ENCODE measurements at regions not wholly inside any gene's neighbourhood (a gene's known extent, or its start where the extent isn't known, plus 50 kb on each side); places are given as distances from the start of the nearest gene placed in this dataset.
"Not testable (repeated sequence)": the region's sequence is repeated elsewhere in the genome, so short reads cannot be mapped to it uniquely, and the experiment has no call there.

DNA sequence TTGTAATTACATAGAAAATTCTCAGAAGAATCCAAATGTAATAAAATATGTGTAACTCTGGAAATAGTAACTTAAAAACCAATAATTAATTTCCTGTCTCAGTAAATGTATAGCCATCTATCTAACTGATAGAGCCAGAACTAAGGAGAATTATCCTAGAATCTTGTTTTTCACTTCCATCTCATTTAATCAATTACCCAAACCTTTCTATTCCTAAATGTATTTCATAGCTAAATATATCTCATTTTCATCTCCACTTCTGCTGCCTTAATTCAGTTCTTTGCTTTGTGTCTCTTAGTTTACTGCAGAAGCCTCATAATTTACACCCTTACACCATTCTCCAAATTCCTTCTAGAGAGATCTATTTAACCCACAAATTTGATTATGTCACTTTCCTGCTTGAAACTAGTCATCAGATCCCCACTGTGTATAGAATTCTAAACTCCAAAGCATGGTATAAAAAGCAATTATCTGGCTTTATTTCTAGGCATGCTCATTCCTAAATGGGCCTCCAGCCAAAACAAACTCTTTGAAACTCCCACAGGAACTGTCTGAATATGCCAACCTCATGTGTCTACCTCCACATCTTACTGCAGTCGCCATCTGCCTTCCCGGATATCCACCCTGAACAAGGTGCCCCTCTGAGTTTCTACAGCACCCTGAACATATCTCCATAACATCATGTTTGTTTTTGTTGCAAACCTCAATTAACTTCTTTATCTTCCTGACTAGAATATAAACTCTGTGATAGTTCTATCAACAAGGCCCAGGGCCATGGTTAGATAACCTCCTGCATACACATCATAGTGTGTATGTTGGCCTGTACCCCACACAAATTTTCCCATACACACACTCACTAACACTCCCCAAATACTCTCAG lies 70.5 kb upstream of the ADTRP start:
- Histone ChIP-seq H3K36me3 (no peaks in the 10 kb centered on the region), H3K27me3 (no peaks in the 10 kb centered on the region), H3K4me3 (no peak overlapping the region), H3K4me1 (peaks cover 0 to 18% (median 9%) of the 10 kb centered on the region in 4 donors), H3K27ac (no peak overlapping the region), H3K9me3 (no peaks in the 10 kb centered on the region)
- no peak for DNase-seq
- intact Hi-C loops (cut with DNase I; ENCODE audit: low total_unique reads) = no loop called here
- TF ChIP-seq, protein P1, sequence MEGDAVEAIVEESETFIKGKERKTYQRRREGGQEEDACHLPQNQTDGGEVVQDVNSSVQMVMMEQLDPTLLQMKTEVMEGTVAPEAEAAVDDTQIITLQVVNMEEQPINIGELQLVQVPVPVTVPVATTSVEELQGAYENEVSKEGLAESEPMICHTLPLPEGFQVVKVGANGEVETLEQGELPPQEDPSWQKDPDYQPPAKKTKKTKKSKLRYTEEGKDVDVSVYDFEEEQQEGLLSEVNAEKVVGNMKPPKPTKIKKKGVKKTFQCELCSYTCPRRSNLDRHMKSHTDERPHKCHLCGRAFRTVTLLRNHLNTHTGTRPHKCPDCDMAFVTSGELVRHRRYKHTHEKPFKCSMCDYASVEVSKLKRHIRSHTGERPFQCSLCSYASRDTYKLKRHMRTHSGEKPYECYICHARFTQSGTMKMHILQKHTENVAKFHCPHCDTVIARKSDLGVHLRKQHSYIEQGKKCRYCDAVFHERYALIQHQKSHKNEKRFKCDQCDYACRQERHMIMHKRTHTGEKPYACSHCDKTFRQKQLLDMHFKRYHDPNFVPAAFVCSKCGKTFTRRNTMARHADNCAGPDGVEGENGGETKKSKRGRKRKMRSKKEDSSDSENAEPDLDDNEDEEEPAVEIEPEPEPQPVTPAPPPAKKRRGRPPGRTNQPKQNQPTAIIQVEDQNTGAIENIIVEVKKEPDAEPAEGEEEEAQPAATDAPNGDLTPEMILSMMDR (IDR thresholded peaks at IDR 0.05) = no peak

DNA sequence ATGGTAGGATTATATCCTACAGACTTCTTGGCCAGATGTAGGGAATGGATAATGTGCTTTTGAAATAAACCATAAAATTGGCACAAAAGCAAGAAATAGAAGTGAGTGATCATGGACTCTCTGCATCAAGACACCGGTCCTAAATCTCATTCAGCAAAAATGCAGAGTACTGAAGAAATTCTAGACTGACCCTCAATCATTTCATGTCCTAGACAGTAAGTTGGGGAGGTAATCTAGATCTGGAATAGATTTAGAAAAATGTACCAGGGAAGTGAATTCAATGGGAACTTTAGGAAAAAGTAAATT lies 69.7 kb upstream of the ADTRP start:
- Histone ChIP-seq H3K4me3 (no peak overlapping the region), H3K27me3 (no peaks in the 10 kb centered on the region), H3K36me3 (no peaks in the 10 kb centered on the region), H3K9me3 (no peaks in the 10 kb centered on the region), H3K27ac (no peak overlapping the region), H3K4me1 (peaks cover 0 to 10% (median 2%) of the 10 kb centered on the region in 4 donors)
- intact Hi-C loops (cut with DNase I; ENCODE audit: low total_unique reads) = no loop called here
- TF ChIP-seq, protein P1 (IDR thresholded peaks at IDR 0.05) = no peak
- DNase-seq = no peak

GRCh38 chr6:11847515-11848345 lies 69.1 kb upstream of the ADTRP start:
- H3K4me1 ChIP-seq = peaks cover 0 to 10% (median 2%) of the 10 kb centered on the region in 4 donors
- intact Hi-C loops (cut with DNase I; ENCODE audit: low total_unique reads) = no loop called here
- H3K36me3 ChIP-seq = no peaks in the 10 kb centered on the region
- TF ChIP-seq, protein P1 (IDR thresholded peaks at IDR 0.05) = no peak
- DNase-seq = no peak
- H3K27ac ChIP-seq = no peak overlapping the region
- H3K4me3 ChIP-seq = no peak overlapping the region
- no peaks in the 10 kb centered on the region for H3K9me3 ChIP-seq
- H3K27me3 ChIP-seq = no peaks in the 10 kb centered on the region

DNA sequence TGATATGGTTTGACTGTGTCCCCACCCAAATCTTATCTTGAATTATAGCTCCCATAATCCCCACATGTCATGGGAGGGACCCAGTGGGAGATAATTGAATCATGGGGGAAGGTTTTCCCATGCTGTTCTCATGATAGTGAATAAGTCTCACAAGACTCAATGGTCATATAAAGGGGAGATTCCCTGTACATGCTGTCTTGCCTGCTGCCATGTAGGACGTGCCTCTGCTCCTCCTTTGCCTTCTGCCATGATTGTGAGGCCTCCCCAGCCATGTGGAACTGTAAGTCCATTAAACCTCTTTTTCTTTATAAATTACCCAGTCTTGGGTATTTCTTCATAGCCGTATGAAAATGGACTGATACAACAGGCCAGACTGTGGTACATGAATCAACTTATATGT lies 68.5 kb upstream of the ADTRP start:
- H3K27me3 ChIP-seq; H3K9me3 ChIP-seq; H3K4me1 ChIP-seq; H3K4me3 ChIP-seq; H3K36me3 ChIP-seq; H3K27ac ChIP-seq; DNase-seq; intact Hi-C loops (cut with DNase I; ENCODE audit: low total_unique reads): not testable (repeated sequence)

- DNase-seq = no peak
These were observed 67.3 kb upstream of the ADTRP start for GRCh38 chr6:11845664-11846577.

GRCh38 chr6:11842795-11843194 lies 64.2 kb upstream of the ADTRP start:
- not testable (repeated sequence) for H3K27ac ChIP-seq, H3K27me3 ChIP-seq

More at GRCh38 chr6:11845664-11846577, 67.3 kb upstream of the ADTRP start:
- TF ChIP-seq, protein P1 (IDR thresholded peaks at IDR 0.05) = no peak
- Histone ChIP-seq H3K9me3 (no peaks in the 10 kb centered on the region), H3K27ac (no peak overlapping the region), H3K27me3 (no peaks in the 10 kb centered on the region), H3K4me3 (no peak overlapping the region), H3K36me3 (no peaks in the 10 kb centered on the region), H3K4me1 (peaks cover 0 to 10% (median 2%) of the 10 kb centered on the region in 4 donors)
- intact Hi-C loops (cut with DNase I; ENCODE audit: low total_unique reads) = no loop called here

More at GRCh38 chr6:11842795-11843194, 64.2 kb upstream of the ADTRP start:
- H3K9me3 ChIP-seq; H3K36me3 ChIP-seq; H3K4me3 ChIP-seq; DNase-seq; H3K4me1 ChIP-seq; intact Hi-C loops (cut with DNase I; ENCODE audit: low total_unique reads): not testable (repeated sequence)
